ENCODE measurements at regions not wholly inside any gene's neighbourhood (a gene's known extent, or its start where the extent isn't known, plus 50 kb on each side); places are given as distances from the start of the nearest gene placed in this dataset.

DNA sequence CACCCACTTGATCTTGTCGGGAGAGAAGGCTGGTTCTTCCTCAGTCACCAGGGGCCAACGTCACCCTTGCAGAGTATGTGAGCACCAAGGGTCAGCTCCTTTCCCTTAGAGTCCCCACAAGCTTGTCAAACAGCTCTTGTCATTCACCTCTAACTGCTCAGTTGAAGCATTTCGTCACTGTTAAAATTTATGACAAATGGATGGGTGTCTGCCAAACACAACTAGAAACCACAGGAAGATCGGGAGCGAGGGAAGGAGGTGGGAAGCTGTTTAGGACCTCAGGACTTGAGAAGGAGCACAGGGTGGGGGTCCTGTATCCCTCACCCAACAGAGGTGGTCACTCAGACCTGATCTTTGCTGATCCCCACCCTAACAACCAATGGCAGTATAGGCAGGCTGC lies 373.3 kb upstream of the IGFBP3 start:
- Mint-ChIP-seq H3K9me3 (peaks cover 3 to 10% of the 10 kb centered on the region in 2 donors), H3K27ac (no peak overlapping the region), H3K27me3 (ENCODE audit: low read depth in 2 of 2) (no peaks in the 10 kb centered on the region), H3K4me1 (no peaks in the 10 kb centered on the region), H3K36me3 (no peaks in the 10 kb centered on the region), H3K4me3 (no peak overlapping the region)
- Histone ChIP-seq H3K4me1 (ENCODE audit: control insufficient read depth, insufficient read depth, low read length) (no peaks in the 10 kb centered on the region), H3K27ac (ENCODE audit: low read length) (no peak overlapping the region), H3K27me3 (ENCODE audit: control insufficient read depth, insufficient read depth, low read length) (no peaks in the 10 kb centered on the region), H3K9me3 (ENCODE audit: control insufficient read depth, insufficient read depth, low read length) (no peaks in the 10 kb centered on the region), H3K4me3 (ENCODE audit: low read length) (no peak overlapping the region), H3K36me3 (ENCODE audit: control insufficient read depth, insufficient read depth, low read length) (no peaks in the 10 kb centered on the region)
- no peak for DNase-seq
- intact Hi-C loops (cut with micrococcal nuclease): no loop called here
- no peak for ATAC-seq
- TF ChIP-seq CTCF (IDR thresholded peaks at IDR 0.05): no peak
- 64% methylated on average over 5 of the region's 5 CpGs for WGBS (ENCODE audit: insufficient coverage)

DNA sequence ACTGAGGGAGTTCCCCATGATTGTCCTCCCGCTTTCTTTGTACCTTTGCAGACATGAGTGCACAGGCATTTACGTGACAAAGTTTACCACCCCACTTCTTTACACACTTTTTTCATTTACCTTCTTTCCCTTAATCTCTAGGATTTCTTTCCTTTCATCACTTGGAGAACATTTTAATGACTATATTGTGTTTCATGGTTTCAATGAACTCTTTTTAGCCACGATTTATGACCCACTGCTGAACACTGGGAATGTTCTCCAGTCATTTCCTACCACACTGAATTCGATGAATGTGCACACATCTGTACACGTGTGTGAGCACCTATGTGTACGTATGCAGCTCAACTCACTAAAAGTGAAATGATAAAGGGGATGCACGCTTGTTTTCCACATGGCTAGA lies 371.7 kb upstream of the IGFBP3 start:
- no peaks in the 10 kb centered on the region for H3K36me3 Mint-ChIP-seq
- intact Hi-C loops (cut with micrococcal nuclease): no loop called here
- H3K4me1 Mint-ChIP-seq: no peaks in the 10 kb centered on the region
- H3K27me3 Mint-ChIP-seq (ENCODE audit: low read depth in 2 of 2): no peaks in the 10 kb centered on the region
- ATAC-seq (no peak), DNase-seq (no peak)
- no peak overlapping the region for H3K4me3 Mint-ChIP-seq
- no peaks in the 10 kb centered on the region for H3K9me3 ChIP-seq (ENCODE audit: control insufficient read depth, insufficient read depth, low read length)
- no peaks in the 10 kb centered on the region for H3K27me3 ChIP-seq (ENCODE audit: control insufficient read depth, insufficient read depth, low read length)
- no peaks in the 10 kb centered on the region for H3K4me1 ChIP-seq (ENCODE audit: control insufficient read depth, insufficient read depth, low read length)
- H3K9me3 Mint-ChIP-seq: peaks cover 0 to 6% of the 10 kb centered on the region in 2 donors
- H3K4me3 ChIP-seq (ENCODE audit: low read length): no peak overlapping the region
- no peaks in the 10 kb centered on the region for H3K36me3 ChIP-seq (ENCODE audit: control insufficient read depth, insufficient read depth, low read length)
- H3K27ac ChIP-seq (ENCODE audit: low read length): no peak overlapping the region
- TF ChIP-seq CTCF (IDR thresholded peaks at IDR 0.05): no peak
- whole genome bisulfite sequencing (ENCODE audit: insufficient coverage): 92% methylated on average over 7 of the region's 7 CpGs
- no peak overlapping the region for H3K27ac Mint-ChIP-seq

DNA sequence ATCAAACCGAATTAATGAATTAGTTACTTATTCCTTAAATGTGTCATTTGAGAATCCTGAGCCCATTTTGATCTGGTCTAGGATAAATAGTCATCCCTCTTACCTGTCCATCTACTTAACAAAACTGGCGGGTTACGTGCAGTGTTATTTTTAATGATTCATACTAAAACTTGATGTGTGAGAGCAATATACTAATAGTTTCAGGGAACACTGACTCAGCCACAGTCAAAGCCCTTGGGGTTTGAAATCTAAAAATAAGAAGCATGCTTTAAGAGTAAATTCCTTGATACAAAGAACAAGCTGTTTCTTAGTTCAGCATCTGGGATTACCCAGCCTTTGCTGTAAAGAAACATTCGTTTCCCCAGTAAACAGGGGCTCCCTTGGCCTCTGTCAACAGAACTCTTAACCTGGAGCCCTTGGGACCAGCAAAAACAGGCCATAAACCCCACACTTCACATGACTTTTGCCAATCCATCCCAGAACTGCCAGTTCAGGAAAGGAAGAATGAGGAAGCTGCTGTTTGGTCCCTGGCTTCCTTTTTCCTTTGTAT lies 370.6 kb upstream of the IGFBP3 start:
- Mint-ChIP-seq H3K27ac (no peak overlapping the region), H3K36me3 (no peaks in the 10 kb centered on the region), H3K27me3 (ENCODE audit: low read depth in 2 of 2) (no peaks in the 10 kb centered on the region), H3K4me3 (no peak overlapping the region), H3K4me1 (no peaks in the 10 kb centered on the region), H3K9me3 (peaks cover 0 to 6% of the 10 kb centered on the region in 2 donors)
- intact Hi-C loops (cut with micrococcal nuclease): no loop called here
- Histone ChIP-seq H3K4me1 (ENCODE audit: control insufficient read depth, insufficient read depth, low read length) (no peaks in the 10 kb centered on the region), H3K36me3 (ENCODE audit: control insufficient read depth, insufficient read depth, low read length) (no peaks in the 10 kb centered on the region), H3K27me3 (ENCODE audit: control insufficient read depth, insufficient read depth, low read length) (no peaks in the 10 kb centered on the region), H3K9me3 (ENCODE audit: control insufficient read depth, insufficient read depth, low read length) (no peaks in the 10 kb centered on the region), H3K4me3 (ENCODE audit: low read length) (no peak overlapping the region), H3K27ac (ENCODE audit: low read length) (no peak overlapping the region)
- DNase-seq (no peak), ATAC-seq (no peak)
- 57% methylated on average over 1 of the region's 4 CpGs for WGBS (ENCODE audit: insufficient coverage)
- no peak for TF ChIP-seq CTCF (IDR thresholded peaks at IDR 0.05)

GRCh38 chr7:46291050-46291438 lies 370.0 kb upstream of the IGFBP3 start:
- no peak overlapping the region for H3K4me3 ChIP-seq (ENCODE audit: low read length)
- H3K36me3 ChIP-seq (ENCODE audit: control insufficient read depth, insufficient read depth, low read length): no peaks in the 10 kb centered on the region
- H3K9me3 Mint-ChIP-seq: peaks cover 0 to 8% of the 10 kb centered on the region in 2 donors
- intact Hi-C loops (cut with micrococcal nuclease): no loop called here
- no peaks in the 10 kb centered on the region for H3K4me1 ChIP-seq (ENCODE audit: control insufficient read depth, insufficient read depth, low read length)
- no peaks in the 10 kb centered on the region for H3K36me3 Mint-ChIP-seq
- H3K27ac Mint-ChIP-seq: no peak overlapping the region
- H3K4me1 Mint-ChIP-seq: no peaks in the 10 kb centered on the region
- no peaks in the 10 kb centered on the region for H3K27me3 Mint-ChIP-seq (ENCODE audit: low read depth in 2 of 2)
- DNase-seq: no peak
- no peaks in the 10 kb centered on the region for H3K9me3 ChIP-seq (ENCODE audit: control insufficient read depth, insufficient read depth, low read length)
- WGBS (ENCODE audit: insufficient coverage): 68% methylated on average over 5 of the region's 5 CpGs
- ATAC-seq: no peak
- H3K27ac ChIP-seq (ENCODE audit: low read length): no peak overlapping the region
- H3K4me3 Mint-ChIP-seq: no peak overlapping the region
- no peaks in the 10 kb centered on the region for H3K27me3 ChIP-seq (ENCODE audit: control insufficient read depth, insufficient read depth, low read length)
- TF ChIP-seq CTCF (IDR thresholded peaks at IDR 0.05): no peak

Data from natural killer cell (primary cell).